HepG2 (cell line): ENCODE measurements at regions not wholly inside any gene's neighbourhood (a gene's known extent, or its start where the extent isn't known, plus 50 kb on each side); places are given as distances from the start of the nearest gene placed in this dataset.

Experiments used
- ASH2L ChIP-seq: fragments of 300-600, 200-600 bp; sonication (generic); IDR thresholded peaks from 2 replicates; pipeline ENCODE4 v1.7.0; 2017; ENCODE audit warnings: low read depth, mild to moderate bottlenecking, moderate library complexity, mixed read lengths, low read length; ENCODE audit not compliant: insufficient read length
- CBX5 ChIP-seq: sonication (generic); formaldehyde crosslinking; IDR thresholded peaks from 2 replicates; pipeline ENCODE4 v1.4.0; 2020; ENCODE audit warnings: missing genetic modification reagents, borderline replicate concordance
- CTCF ChIP-seq: sonication (generic); formaldehyde crosslinking; IDR thresholded peaks from 2 replicates; pipeline ENCODE4 v1.5.0; 2020; ENCODE audit warnings: mild to moderate bottlenecking, missing genetic modification reagents, moderate library complexity
- KMT2A ChIP-seq: sonication (generic); formaldehyde crosslinking; IDR thresholded peaks from 2 replicates; pipeline ENCODE4 v1.4.0; 2020; ENCODE audit warnings: missing genetic modification reagents
- KMT2B ChIP-seq: IDR thresholded peaks from 2 replicates; pipeline ENCODE4 v1.6.1; 2016; ENCODE audit warnings: missing genetic modification reagents, missing compliant biosample characterization
- MED1 ChIP-seq: sonication (generic); formaldehyde crosslinking; IDR thresholded peaks from 2 replicates; pipeline ENCODE4 v1.4.0; 2020; ENCODE audit warnings: missing genetic modification reagents
- NFYB ChIP-seq: sonication (generic); formaldehyde crosslinking; IDR thresholded peaks from 2 replicates; pipeline ENCODE4 v1.4.0; 2020; ENCODE audit warnings: missing genetic modification reagents
- RXRA ChIP-seq: sonication (generic); formaldehyde crosslinking; IDR thresholded peaks from 2 replicates; pipeline ENCODE4 v1.5.1; 2020; ENCODE audit warnings: missing genetic modification reagents
- SIN3A ChIP-seq: IDR thresholded peaks from 2 replicates; pipeline ENCODE4 v1.6.1; 2011; ENCODE audit warnings: low read depth, mild to moderate bottlenecking, control low read depth, low read length, borderline replicate concordance
- SMC3 ChIP-seq: IDR thresholded peaks from 2 replicates; pipeline ENCODE4 v1.6.1; 2011; ENCODE audit warnings: low read length, improper control_type of control experiment
- YY1 ChIP-seq: IDR thresholded peaks from 2 replicates; pipeline ENCODE4 v1.6.1; 2011; ENCODE audit warnings: low read length, low read depth, moderate library complexity, mild to moderate bottlenecking; ENCODE audit not compliant: insufficient read depth, insufficient replicate concordance
- ZBTB43 ChIP-seq: sonication (generic); formaldehyde crosslinking; conservative IDR thresholded peaks from 2 replicates; pipeline ENCODE4 v1.4.0; 2020; ENCODE audit warnings: missing genetic modification reagents
- ZNF367 ChIP-seq: sonication (generic); formaldehyde crosslinking; IDR thresholded peaks from 2 replicates; pipeline ENCODE4 v1.4.0; 2020; ENCODE audit warnings: missing genetic modification reagents, borderline replicate concordance

GRCh38 chr2:16368328-16368727 lies 297.3 kb downstream of the CYRIA start:
- TF ChIP-seq ZNF367 (CRISPR knock-in tag), result no peak
- TF ChIP-seq KMT2A (CRISPR knock-in tag), result no peak
- no peak for TF ChIP-seq SIN3A
- no peak for TF ChIP-seq NFYB (CRISPR knock-in tag)
- no peak for TF ChIP-seq ZBTB43
- no peak for TF ChIP-seq MED1 (CRISPR knock-in tag)
- TF ChIP-seq ASH2L, result no peak
- no peak for TF ChIP-seq CBX5 (CRISPR knock-in tag)
- TF ChIP-seq RXRA, result no peak
- TF ChIP-seq YY1, result no peak
- no peak for TF ChIP-seq CTCF (CRISPR knock-in tag)
- no peak for TF ChIP-seq KMT2B (CRISPR knock-in tag)
- TF ChIP-seq SMC3, result no peak
